ES-I3 (cell line): ENCODE measurements at regions not wholly inside any gene's neighbourhood (a gene's known extent, or its start where the extent isn't known, plus 50 kb on each side); places are given as distances from the start of the nearest gene placed in this dataset.

Source experiments
- H3K36me3 ChIP-seq: 2 replicates; pipeline ENCODE4 v1.6.1; 2013; ENCODE audit warnings: mild to moderate bottlenecking, low read length, control low read depth, moderate library complexity; ENCODE audit not compliant: insufficient read depth
- H3K4me1 ChIP-seq: 2 replicates; pipeline ENCODE4 v1.6.1; 2013; ENCODE audit warnings: mild to moderate bottlenecking, control low read depth, low read length; ENCODE audit not compliant: insufficient read depth
- H3K9ac ChIP-seq: 2 replicates; pipeline ENCODE4 v1.6.1; 2013; ENCODE audit warnings: low read depth, mild to moderate bottlenecking, low read length, moderate library complexity
- H3K9me3 ChIP-seq: 2 replicates; pipeline ENCODE4 v1.6.1; 2013; ENCODE audit warnings: mild to moderate bottlenecking, low read length, moderate library complexity; ENCODE audit not compliant: control insufficient read depth, insufficient read depth

DNA sequence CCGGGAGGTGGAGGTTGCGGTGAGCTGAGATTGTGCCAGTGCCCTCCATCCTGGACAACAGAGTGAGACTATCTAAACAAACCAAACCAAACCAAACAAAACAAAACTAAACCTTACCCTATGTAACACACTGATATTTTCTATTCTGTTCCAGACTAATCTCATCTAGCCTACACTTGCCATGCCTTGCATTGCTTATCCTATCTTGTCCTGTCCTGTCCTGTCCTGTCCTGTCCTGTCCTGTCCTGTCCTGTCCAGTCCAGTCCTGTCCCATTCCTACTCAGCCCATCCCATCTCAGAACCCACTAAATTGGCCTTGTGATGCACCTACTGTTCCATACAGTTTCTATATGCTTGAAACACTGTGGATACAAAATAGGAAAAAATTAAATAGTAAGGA lies 64.7 kb upstream of the HDAC9 start:
- Histone ChIP-seq H3K4me1 (peaks cover 18% of the 10 kb centered on the region), H3K9ac (no peak overlapping the region), H3K9me3 (no peaks in the 10 kb centered on the region), H3K36me3 (no peaks in the 10 kb centered on the region)

DNA sequence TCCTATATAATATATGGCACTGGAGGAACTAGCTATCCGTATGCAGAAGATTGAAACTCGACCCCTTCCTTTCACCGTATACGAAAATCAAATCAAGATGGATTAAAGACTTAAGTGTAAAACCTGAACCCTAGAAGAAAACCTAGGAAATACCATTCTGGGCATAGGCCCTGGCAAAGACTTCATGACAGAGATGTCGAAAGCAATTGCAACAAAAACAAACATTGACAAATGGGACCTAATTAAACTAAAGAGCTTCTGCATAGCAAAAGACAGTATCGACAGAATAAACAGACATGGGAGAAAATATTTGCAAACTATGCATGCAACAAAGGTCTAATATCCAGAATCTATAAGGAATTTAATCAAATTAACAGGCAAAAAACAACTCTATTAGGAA lies 61.4 kb upstream of the HDAC9 start:
- Histone ChIP-seq H3K36me3 (no peaks in the 10 kb centered on the region), H3K4me1 (peaks cover 4% of the 10 kb centered on the region), H3K9me3 (no peaks in the 10 kb centered on the region), H3K9ac (no peak overlapping the region)

DNA sequence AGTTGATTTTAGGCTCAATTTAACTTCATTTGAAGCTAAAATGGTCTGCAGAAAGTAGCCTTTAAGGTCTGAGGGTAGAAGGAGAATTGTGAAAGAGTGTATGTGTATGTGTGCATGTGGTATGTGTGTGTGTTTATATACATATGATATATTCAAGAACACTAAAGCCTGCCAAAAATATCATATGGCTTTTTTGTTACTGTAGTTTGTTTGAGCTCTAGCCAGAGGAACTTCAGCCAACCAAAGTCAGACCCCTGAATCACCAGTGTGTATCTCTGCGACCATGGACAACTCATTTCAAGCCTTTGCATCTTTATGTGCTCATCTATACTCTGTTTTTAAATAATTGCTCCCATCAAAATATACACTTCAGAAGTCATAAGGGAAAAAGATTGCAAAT lies 58.4 kb upstream of the HDAC9 start:
- H3K4me1 ChIP-seq: no peaks in the 10 kb centered on the region
- no peak overlapping the region for H3K9ac ChIP-seq
- H3K9me3 ChIP-seq: no peaks in the 10 kb centered on the region
- no peaks in the 10 kb centered on the region for H3K36me3 ChIP-seq

DNA sequence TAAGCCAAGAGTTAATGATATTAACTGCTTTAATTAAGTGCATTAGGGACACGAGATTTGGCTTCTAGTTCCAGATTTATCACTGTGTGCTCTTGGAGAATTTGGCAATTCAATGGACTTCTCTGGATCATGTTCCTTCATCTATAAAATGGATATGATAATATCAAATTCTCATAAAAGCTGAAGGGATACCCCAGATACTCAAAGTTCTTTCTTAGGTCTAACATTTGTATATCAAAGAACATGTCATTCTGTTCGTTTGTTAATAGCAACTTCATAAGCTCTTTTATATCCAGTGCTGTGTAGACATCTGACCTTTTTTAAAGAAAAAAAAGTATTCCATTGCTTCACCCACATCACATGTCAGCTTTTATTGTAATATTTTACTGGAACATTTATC lies 54.6 kb upstream of the HDAC9 start:
- peaks cover 9% of the 10 kb centered on the region for H3K4me1 ChIP-seq
- H3K9ac ChIP-seq: no peak overlapping the region
- H3K9me3 ChIP-seq: no peaks in the 10 kb centered on the region
- H3K36me3 ChIP-seq: no peaks in the 10 kb centered on the region

DNA sequence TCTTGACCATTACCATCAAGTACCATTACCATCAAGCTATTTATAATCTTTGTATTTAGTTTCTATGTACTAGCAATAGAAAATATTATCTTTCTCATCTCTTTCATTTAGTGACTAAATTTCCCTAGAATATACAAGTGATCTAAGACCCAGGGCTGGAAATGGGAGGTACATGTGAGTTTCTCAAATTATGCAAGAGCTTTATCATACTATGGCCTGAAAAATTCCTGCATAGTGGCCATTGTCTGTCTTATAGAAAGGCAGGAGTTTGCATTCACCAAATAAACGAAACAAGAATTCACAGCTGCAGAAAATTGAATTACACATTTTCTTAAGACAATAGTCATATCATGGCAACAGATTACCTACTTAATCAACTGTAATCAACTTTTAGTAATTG lies 50.7 kb upstream of the HDAC9 start:
- Histone ChIP-seq H3K9ac (no peak overlapping the region), H3K9me3 (no peaks in the 10 kb centered on the region), H3K4me1 (peaks cover 13% of the 10 kb centered on the region), H3K36me3 (no peaks in the 10 kb centered on the region)

DNA sequence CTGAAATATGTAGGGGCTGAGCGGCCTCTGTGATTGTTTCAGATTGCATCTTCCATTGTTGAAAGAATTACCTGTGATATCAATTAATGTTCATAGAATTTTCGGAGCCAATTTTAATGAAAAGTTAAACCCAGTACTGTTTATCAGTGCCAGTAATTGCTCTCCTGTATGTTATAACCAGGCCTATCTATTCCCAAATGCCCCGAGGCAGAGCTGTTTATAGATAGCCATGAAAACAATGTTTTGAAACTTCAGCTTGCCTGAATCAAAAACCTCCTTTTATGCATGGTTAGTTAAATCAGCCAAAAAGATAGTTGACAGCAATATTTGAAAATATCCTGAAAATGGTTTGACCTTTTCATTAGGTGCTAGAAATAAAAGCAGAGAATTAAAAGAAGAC lies 50.1 kb upstream of the HDAC9 start:
- Histone ChIP-seq H3K9ac (no peak overlapping the region), H3K4me1 (peaks cover 13% of the 10 kb centered on the region), H3K36me3 (no peaks in the 10 kb centered on the region), H3K9me3 (no peaks in the 10 kb centered on the region)
